ENCODE measurements at regions not wholly inside any gene's neighbourhood (a gene's known extent, or its start where the extent isn't known, plus 50 kb on each side); places are given as distances from the start of the nearest gene placed in this dataset.

DNA sequence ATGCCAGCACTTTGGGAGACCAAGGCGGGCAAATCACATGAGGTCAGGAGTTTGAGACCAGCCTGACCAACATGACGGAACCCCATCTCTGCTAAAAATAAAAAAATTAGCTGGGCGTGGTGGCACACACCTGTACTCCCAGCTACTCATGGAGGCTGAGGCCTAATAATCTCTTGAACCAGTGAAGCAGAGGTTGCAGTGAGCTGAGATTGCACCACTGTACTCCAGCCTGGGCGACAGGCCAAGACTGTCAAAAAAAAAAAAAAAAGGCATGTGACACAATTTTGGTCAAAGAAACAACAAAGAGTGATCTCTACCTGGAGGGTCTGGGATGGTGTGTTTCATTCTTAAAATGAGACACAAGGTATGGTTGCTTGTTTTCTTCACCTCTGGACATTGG, 188.2 kb upstream of the HS3ST1 start (continued):
- TF ChIP-seq ZNF529 (tag by site-specific recombination; IDR thresholded peaks at IDR 0.05; ENCODE audit: insufficient replicate concordance) = no peak
- TF ChIP-seq ZNF548 (tag by site-specific recombination; IDR thresholded peaks at IDR 0.05) = no peak

DNA sequence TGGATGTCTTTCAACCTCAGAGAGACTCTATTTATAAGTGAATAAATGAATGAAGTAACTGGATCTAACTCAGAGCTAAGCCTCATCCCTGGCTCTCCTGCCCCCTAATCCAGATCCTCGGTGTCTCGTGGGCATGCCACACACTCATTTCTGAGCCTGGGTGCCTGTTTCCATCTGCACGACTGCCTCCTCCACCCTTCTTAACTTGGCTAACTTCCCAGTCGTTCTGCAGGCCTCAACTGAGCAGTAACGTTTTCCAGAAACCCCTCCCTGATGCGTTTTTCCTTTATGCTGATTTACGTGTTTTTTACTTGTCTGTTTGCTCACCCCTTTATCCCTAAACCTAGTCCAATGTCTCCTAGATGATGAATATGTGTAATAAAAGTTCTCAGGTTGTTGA, 186.9 kb upstream of the HS3ST1 start:
- TF ChIP-seq ZNF292 (tag by site-specific recombination; IDR thresholded peaks at IDR 0.05; ENCODE audit: borderline replicate concordance, low read depth) = no peak
- no peak for TF ChIP-seq ZNF501 (tag by site-specific recombination; IDR thresholded peaks at IDR 0.05)
- no peak for TF ChIP-seq TSHZ1 (tag by site-specific recombination; IDR thresholded peaks at IDR 0.05; ENCODE audit: borderline replicate concordance)
- TF ChIP-seq ZNF677 (tag by site-specific recombination; IDR thresholded peaks at IDR 0.05) = no peak
- no peak for TF ChIP-seq ZFP41 (tag by site-specific recombination; IDR thresholded peaks at IDR 0.05; ENCODE audit: borderline replicate concordance)
- no peak for TF ChIP-seq SETDB1 (IDR thresholded peaks at IDR 0.05; ENCODE audit: insufficient read length, low read length)
- no peak for TF ChIP-seq ZNF747 (tag by site-specific recombination; IDR thresholded peaks at IDR 0.05)
- Histone ChIP-seq H3K9me3 (ENCODE audit: control insufficient read depth, insufficient read depth, low read depth, low read length) (no peaks in the 10 kb centered on the region), H3K36me3 (ENCODE audit: control insufficient read depth in 2 of 2, insufficient read depth in 1 of 2, low read length in 2 of 2) (no peaks in the 10 kb centered on the region), H3K4me3 (ENCODE audit: low read depth, low read length) (no peak overlapping the region), H3K4me1 (ENCODE audit: control insufficient read depth, insufficient read depth, low read length) (no peaks in the 10 kb centered on the region), H3K27ac (ENCODE audit: extremely low read depth, low read depth, low read length) (no peak overlapping the region)
- ChIA-PET CTCF (no interaction called here), POLR2A (no interaction called here)

GRCh38 chr4:11614426-11614825, 185.7 kb upstream of the HS3ST1 start:
- Histone ChIP-seq H3K4me3 (ENCODE audit: low read depth, low read length) (no peak overlapping the region), H3K4me1 (ENCODE audit: control insufficient read depth, insufficient read depth, low read length) (no peaks in the 10 kb centered on the region), H3K27ac (ENCODE audit: extremely low read depth, low read depth, low read length) (no peak overlapping the region), H3K9me3 (ENCODE audit: control insufficient read depth, insufficient read depth, low read depth, low read length) (no peaks in the 10 kb centered on the region), H3K36me3 (ENCODE audit: control insufficient read depth in 2 of 2, insufficient read depth in 1 of 2, low read length in 2 of 2) (no peaks in the 10 kb centered on the region)
- CTCF ChIA-PET = no interaction called here
- POLR2A ChIA-PET = no interaction called here
- TF ChIP-seq, protein P1, sequence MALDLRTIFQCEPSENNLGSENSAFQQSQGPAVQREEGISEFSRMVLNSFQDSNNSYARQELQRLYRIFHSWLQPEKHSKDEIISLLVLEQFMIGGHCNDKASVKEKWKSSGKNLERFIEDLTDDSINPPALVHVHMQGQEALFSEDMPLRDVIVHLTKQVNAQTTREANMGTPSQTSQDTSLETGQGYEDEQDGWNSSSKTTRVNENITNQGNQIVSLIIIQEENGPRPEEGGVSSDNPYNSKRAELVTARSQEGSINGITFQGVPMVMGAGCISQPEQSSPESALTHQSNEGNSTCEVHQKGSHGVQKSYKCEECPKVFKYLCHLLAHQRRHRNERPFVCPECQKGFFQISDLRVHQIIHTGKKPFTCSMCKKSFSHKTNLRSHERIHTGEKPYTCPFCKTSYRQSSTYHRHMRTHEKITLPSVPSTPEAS (tag by site-specific recombination; IDR thresholded peaks at IDR 0.05) = no peak
- TF ChIP-seq ZNF416 (tag by site-specific recombination; IDR thresholded peaks at IDR 0.05) (no peak), ZNF114 (tag by site-specific recombination; IDR thresholded peaks at IDR 0.05) (no peak), ZNF394 (tag by site-specific recombination; IDR thresholded peaks at IDR 0.05; ENCODE audit: borderline replicate concordance) (no peak), ZNF112 (tag by site-specific recombination; IDR thresholded peaks at IDR 0.05) (no peak), EGR2 (tag by site-specific recombination; IDR thresholded peaks at IDR 0.05; ENCODE audit: low read depth) (no peak), MYNN (tag by site-specific recombination; IDR thresholded peaks at IDR 0.05; ENCODE audit: borderline replicate concordance) (no peak), PRDM2 (tag by site-specific recombination; IDR thresholded peaks at IDR 0.05; ENCODE audit: borderline replicate concordance) (no peak), ZNF214 (tag by site-specific recombination; IDR thresholded peaks at IDR 0.05; ENCODE audit: borderline replicate concordance) (no peak), ZNF791 (tag by site-specific recombination; IDR thresholded peaks at IDR 0.05) (no peak), ZNF624 (tag by site-specific recombination; IDR thresholded peaks at IDR 0.05) (no peak), ZNF426 (tag by site-specific recombination; IDR thresholded peaks at IDR 0.05) (no peak), SCRT1 (tag by site-specific recombination; IDR thresholded peaks at IDR 0.05; ENCODE audit: borderline replicate concordance) (no peak), ZBTB21 (tag by site-specific recombination; IDR thresholded peaks at IDR 0.05) (no peak), ZFHX2 (tag by site-specific recombination; conservative IDR thresholded peaks at IDR 0.05) (no peak)
